Smooth muscle cell (in vitro differentiated cells): ENCODE measurements at regions not wholly inside any gene's neighbourhood (a gene's known extent, or its start where the extent isn't known, plus 50 kb on each side); places are given as distances from the start of the nearest gene placed in this dataset.

Source experiments
- DNase-seq: peaks from one replicate; lab custom pipeline; 2025; ENCODE audit not compliant: unreplicated experiment; lab: John Stamatoyannopoulos, UW
- H2AFZ ChIP-seq: fragments of 200-600 bp; sonication (generic); 2 replicates; pipeline ENCODE4 v1.6.0; 2016; ENCODE audit warnings: antibody characterized with exemption, low read depth, mild to moderate bottlenecking
- H3F3A ChIP-seq: fragments of 200-600 bp; sonication (generic); 2 replicates; pipeline ENCODE4 v1.6.0; 2017; ENCODE audit warnings: antibody characterized with exemption, low read depth
- H3K27ac ChIP-seq: fragments of 200-600 bp; sonication (generic); 2 replicates; pipeline ENCODE4 v1.5.1; 2016; ENCODE audit warnings: low read depth, mild to moderate bottlenecking
- H3K27me3 ChIP-seq: fragments of 200-600 bp; sonication (generic); 2 replicates; pipeline ENCODE4 v1.6.1; 2016; ENCODE audit warnings: low read depth, mild to moderate bottlenecking
- H3K36me3 ChIP-seq: fragments of 200-600 bp; sonication (generic); 2 replicates; pipeline ENCODE4 v1.5.1; 2016; ENCODE audit warnings: low read depth
- H3K4me1 ChIP-seq: fragments of 200-600 bp; sonication (generic); 2 replicates; pipeline ENCODE4 v1.5.1; 2016; ENCODE audit warnings: low read depth
- H3K4me2 ChIP-seq: fragments of 200-600 bp; sonication (generic); 2 replicates; pipeline ENCODE4 v1.6.0; 2016; ENCODE audit warnings: mild to moderate bottlenecking
- H3K4me3 ChIP-seq: fragments of 200-600 bp; sonication (generic); 2 replicates; pipeline ENCODE4 v1.5.1; 2016; ENCODE audit warnings: mild to moderate bottlenecking
- H3K79me2 ChIP-seq: fragments of 200-600 bp; sonication (generic); 2 replicates; pipeline ENCODE4 v1.6.0; 2016; ENCODE audit warnings: low read depth, mild to moderate bottlenecking
- H3K9ac ChIP-seq: fragments of 200-600 bp; sonication (generic); 2 replicates; pipeline ENCODE4 v1.6.0; 2016; ENCODE audit warnings: low read depth
- H3K9me3 ChIP-seq: fragments of 200-600 bp; sonication (generic); replicated peaks from 2 replicates; pipeline ENCODE4 v1.5.1; 2016; ENCODE audit warnings: low read depth
- H4K20me1 ChIP-seq: fragments of 200-600 bp; sonication (generic); 2 replicates; pipeline ENCODE4 v1.6.0; 2016; ENCODE audit warnings: low read depth
- WGBS: methylation state at CpG from one replicate; pipeline ENCODE4 v1.1.7; 2016; ENCODE audit warnings: low lambda C conversion rate; 5-methylcytosine and 5-hydroxymethylcytosine counted together
- TF ChIP-seq, protein P1 (sequence below): fragments of 200-600 bp; sonication (generic); IDR thresholded peaks from 2 replicates; pipeline ENCODE4 v1.5.1; 2017; ENCODE audit warnings: borderline replicate concordance, mild to moderate bottlenecking, antibody characterized with exemption; ENCODE audit not compliant: insufficient read depth, poor library complexity, severe bottlenecking

DNA sequence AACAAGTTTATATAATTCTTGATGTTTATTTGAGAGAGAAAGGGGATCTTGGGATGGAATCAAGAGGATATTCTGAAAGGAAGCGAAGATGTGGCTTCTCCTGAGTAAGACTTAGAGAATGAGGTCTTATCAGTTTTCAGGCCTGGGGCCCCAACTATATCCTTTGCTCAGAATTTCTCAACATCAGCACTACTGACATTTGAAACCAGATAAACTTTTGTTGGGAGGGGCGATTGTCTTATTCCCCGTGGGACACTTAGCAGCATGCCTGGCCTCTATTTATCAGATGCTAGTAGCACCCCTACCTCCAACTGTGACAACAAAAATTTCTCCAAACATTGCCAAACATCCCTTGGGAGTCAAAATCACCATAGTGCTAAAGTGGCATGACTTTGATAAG, 567.7 kb downstream of the MAT2B start:
- Histone ChIP-seq H2AFZ (no peak overlapping the region), H3F3A (no peaks in the 10 kb centered on the region), H3K4me1 (no peaks in the 10 kb centered on the region), H4K20me1 (no peaks in the 10 kb centered on the region), H3K27ac (no peak overlapping the region), H3K27me3 (peaks cover 3% of the 10 kb centered on the region), H3K9me3 (no peaks in the 10 kb centered on the region), H3K4me2 (peak overlapping the region; percentile 18), H3K36me3 (no peaks in the 10 kb centered on the region), H3K4me3 (no peak overlapping the region), H3K79me2 (no peaks in the 10 kb centered on the region), H3K9ac (no peak overlapping the region)
- no peak for DNase-seq
- WGBS: 28% methylated on average over 3 of the region's 3 CpGs
- TF ChIP-seq, protein P1, sequence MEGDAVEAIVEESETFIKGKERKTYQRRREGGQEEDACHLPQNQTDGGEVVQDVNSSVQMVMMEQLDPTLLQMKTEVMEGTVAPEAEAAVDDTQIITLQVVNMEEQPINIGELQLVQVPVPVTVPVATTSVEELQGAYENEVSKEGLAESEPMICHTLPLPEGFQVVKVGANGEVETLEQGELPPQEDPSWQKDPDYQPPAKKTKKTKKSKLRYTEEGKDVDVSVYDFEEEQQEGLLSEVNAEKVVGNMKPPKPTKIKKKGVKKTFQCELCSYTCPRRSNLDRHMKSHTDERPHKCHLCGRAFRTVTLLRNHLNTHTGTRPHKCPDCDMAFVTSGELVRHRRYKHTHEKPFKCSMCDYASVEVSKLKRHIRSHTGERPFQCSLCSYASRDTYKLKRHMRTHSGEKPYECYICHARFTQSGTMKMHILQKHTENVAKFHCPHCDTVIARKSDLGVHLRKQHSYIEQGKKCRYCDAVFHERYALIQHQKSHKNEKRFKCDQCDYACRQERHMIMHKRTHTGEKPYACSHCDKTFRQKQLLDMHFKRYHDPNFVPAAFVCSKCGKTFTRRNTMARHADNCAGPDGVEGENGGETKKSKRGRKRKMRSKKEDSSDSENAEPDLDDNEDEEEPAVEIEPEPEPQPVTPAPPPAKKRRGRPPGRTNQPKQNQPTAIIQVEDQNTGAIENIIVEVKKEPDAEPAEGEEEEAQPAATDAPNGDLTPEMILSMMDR: no peak

DNA sequence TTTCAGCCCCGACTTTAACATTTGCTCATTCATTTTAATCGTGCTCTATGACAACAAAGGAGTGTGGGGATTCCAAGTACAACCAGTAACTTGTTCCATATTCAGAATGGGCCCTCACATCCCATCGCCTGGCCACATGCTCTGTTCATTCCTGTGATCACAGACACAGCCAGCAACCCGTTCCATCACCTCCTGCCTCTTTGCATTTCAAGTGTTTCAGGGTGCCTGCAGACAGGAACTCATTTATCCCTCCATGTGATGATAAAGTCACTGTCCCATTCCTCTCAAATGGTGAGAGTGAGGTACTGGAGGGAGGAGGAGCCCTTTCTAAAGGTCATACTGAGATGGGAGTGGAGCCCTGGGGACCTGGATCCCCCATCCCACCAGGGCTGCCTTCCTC, 571.1 kb downstream of the MAT2B start:
- Histone ChIP-seq H3K4me2 (no peak overlapping the region), H3K9ac (no peak overlapping the region), H3F3A (no peaks in the 10 kb centered on the region), H3K9me3 (no peaks in the 10 kb centered on the region), H3K27ac (no peak overlapping the region), H3K27me3 (peaks cover 3% of the 10 kb centered on the region), H3K36me3 (no peaks in the 10 kb centered on the region), H3K4me1 (no peaks in the 10 kb centered on the region), H2AFZ (no peak overlapping the region), H3K4me3 (no peak overlapping the region), H4K20me1 (no peaks in the 10 kb centered on the region), H3K79me2 (no peaks in the 10 kb centered on the region)
- WGBS: 88% methylated on average over 4 of the region's 4 CpGs
- TF ChIP-seq, protein P1: no peak
- no peak for DNase-seq

DNA sequence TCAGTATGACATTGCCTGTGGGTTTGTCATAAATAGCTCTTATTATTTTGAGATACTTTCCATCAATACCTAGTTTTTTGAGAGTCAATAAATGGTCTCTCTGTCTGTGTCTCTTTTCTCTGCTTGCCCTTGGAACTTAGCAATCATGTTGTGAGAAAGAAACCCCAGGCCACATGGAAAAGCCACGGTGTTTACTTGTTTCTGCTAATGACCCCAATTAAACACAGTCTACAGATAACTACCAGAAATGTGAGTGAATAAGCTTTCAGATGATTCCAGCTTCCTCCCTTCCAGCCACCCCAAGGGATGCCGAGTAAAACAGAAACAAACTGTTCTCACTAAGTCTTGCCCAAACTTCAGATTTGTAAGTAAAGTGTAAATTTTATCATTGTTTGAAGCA, 584.9 kb downstream of the MAT2B start:
- H2AFZ ChIP-seq: peak overlapping the region; percentile 65

DNA sequence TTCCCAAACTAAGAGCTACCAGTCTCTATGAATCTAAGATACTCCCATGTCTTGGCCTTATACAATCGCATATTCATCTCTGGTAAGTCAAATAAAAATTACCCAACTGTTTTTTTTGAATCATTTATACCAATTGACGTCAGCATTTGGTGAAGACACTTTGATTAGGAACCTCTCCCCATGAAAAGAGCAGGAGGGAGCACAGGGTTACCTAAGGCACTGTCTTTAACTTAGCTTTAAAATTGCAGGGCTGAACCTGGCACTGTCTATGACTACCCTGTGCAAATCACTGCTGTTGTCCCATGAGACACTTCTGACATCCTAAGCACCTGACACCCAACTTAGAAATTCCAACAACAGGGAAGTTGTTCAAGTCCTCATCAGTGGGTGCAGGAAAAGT, 586.4 kb downstream of the MAT2B start:
- Histone ChIP-seq H3K4me3 (no peak overlapping the region), H3F3A (no peaks in the 10 kb centered on the region), H3K9ac (no peak overlapping the region), H3K79me2 (no peaks in the 10 kb centered on the region), H3K27ac (no peak overlapping the region), H3K4me1 (no peaks in the 10 kb centered on the region), H3K9me3 (no peaks in the 10 kb centered on the region), H3K27me3 (no peaks in the 10 kb centered on the region), H2AFZ (no peak overlapping the region), H4K20me1 (no peaks in the 10 kb centered on the region), H3K36me3 (no peaks in the 10 kb centered on the region), H3K4me2 (no peak overlapping the region)
- DNase-seq: no peak
- TF ChIP-seq, protein P1: no peak
- 86% methylated on average over 2 of the region's 2 CpGs for WGBS

More for the DNA sequence above, 584.9 kb downstream of the MAT2B start:
- Histone ChIP-seq H3K4me2 (no peak overlapping the region), H3K4me1 (no peaks in the 10 kb centered on the region), H4K20me1 (no peaks in the 10 kb centered on the region), H3K9me3 (no peaks in the 10 kb centered on the region), H3K27me3 (no peaks in the 10 kb centered on the region), H3K79me2 (no peaks in the 10 kb centered on the region), H3F3A (no peaks in the 10 kb centered on the region), H3K36me3 (no peaks in the 10 kb centered on the region), H3K4me3 (no peak overlapping the region), H3K9ac (no peak overlapping the region), H3K27ac (no peak overlapping the region)
- 10% methylated on average over 2 of the region's 2 CpGs for WGBS
- TF ChIP-seq, protein P1: no peak
- DNase-seq: no peak
